HCT116 (cell line): ENCODE measurements at regions not wholly inside any gene's neighbourhood (a gene's known extent, or its start where the extent isn't known, plus 50 kb on each side); places are given as distances from the start of the nearest gene placed in this dataset.

Source experiments
- ATAC-seq: fragments of 200-7000 bp; cut with Tn5 transposase; 2 replicates; pipeline ENCODE4 v1.9.1; 2020; ENCODE audit warnings: mild to moderate bottlenecking, moderate library complexity
- BruUV-seq: library from RNA; stranded (reverse); fragments of 400-500 nt; replicated peaks from 2 replicates; lab custom pipeline; 2021; lab: Mats Ljungman, UMichigan
- CTCF ChIA-PET: fragments of 300-600 bp; sonication (Branson Sonifier 250); formaldehyde crosslinking; loops from one replicate; lab custom pipeline; 2021; ENCODE audit warnings: antibody characterized with exemption; lab: Charles Lee
- POLR2A ChIA-PET: fragments of 300-600, 350-600 bp; sonication (Branson Sonifier 250); formaldehyde crosslinking; loops from one replicate; lab custom pipeline; 2021; ENCODE audit warnings: antibody characterized with exemption; lab: Charles Lee
- RAD21 ChIA-PET, 2 experiments: fragments of 300-600 bp; sonication (Branson Sonifier 250); formaldehyde crosslinking; loops; one replicate each; lab custom pipeline; 2023; ENCODE audit warnings: low total read pairs in 2 of 2; ENCODE audit not compliant: uncharacterized antibody in 2 of 2, unreplicated experiment in 2 of 2, low non-redundant PET in 1 of 2; lab: Charles Lee
- DNase-seq: peaks from one replicate; pipeline ENCODE4 v3.0.0-alpha.2; 2010; ENCODE audit warnings: low read depth, low spot score
- H2AFZ ChIP-seq: fragments of 200-600 bp; shearing (Covaris generic), sonication (generic); 2 replicates; pipeline ENCODE4 v1.6.1; 2017; ENCODE audit warnings: low read depth, mixed run types, mixed read lengths, antibody characterized with exemption, low read length; ENCODE audit not compliant: poor library complexity, severe bottlenecking
- H3K27ac ChIP-seq: 2 replicates; pipeline ENCODE4 v1.5.1; 2012; ENCODE audit warnings: low read depth, low read length
- H3K27me3 ChIP-seq: fragments of 200-600 bp; sonication (generic); 2 replicates; pipeline ENCODE4 v1.6.1; 2016; ENCODE audit warnings: mixed run types, low read length, mixed read lengths; ENCODE audit not compliant: insufficient read depth
- H3K36me3 ChIP-seq, 2 experiments: fragments of 200-500 bp in 1 of 2; fragments of 200-600 bp in 1 of 2; sonication (Bioruptor generic) in 1 of 2; sonication (generic) in 1 of 2; 2 replicates each; pipeline versions ENCODE4 v1.5.1 to v1.6.1; 2014 to 2016; ENCODE audit warnings: low read length in 2 of 2, inconsistent platforms in 1 of 2, mixed read lengths in 1 of 2, mixed run types in 1 of 2; ENCODE audit not compliant: insufficient read depth in 2 of 2, control insufficient read depth in 1 of 2
- H3K4me1 ChIP-seq, 2 experiments: fragments of 200-600 bp in 1 of 2; sonication (generic) in 1 of 2; 2 replicates each; pipeline versions ENCODE4 v1.5.1 to v1.6.1; 2012 to 2017; ENCODE audit warnings: low read length in 2 of 2, inconsistent platforms in 1 of 2, mild to moderate bottlenecking in 1 of 2, mixed read lengths in 1 of 2, mixed run types in 1 of 2, moderate library complexity in 1 of 2; ENCODE audit not compliant: insufficient read depth in 2 of 2, control insufficient read depth in 1 of 2
- H3K4me2 ChIP-seq: fragments of 200-600 bp; sonication (generic); 2 replicates; pipeline ENCODE4 v1.6.1; 2017; ENCODE audit warnings: mixed run types, low read length, mixed read lengths
- H3K4me3 ChIP-seq, 2 experiments: fragments of 200-600 bp in 1 of 2; sonication (generic) in 1 of 2; replicated peaks in 1 of 2; 2 replicates each; pipeline ENCODE4 v1.5.1; 2011 to 2016; ENCODE audit warnings: low read length in 2 of 2, control low read depth in 1 of 2, low read depth in 1 of 2, mild to moderate bottlenecking in 1 of 2, mixed read lengths in 1 of 2, mixed run types in 1 of 2
- H3K79me2 ChIP-seq: fragments of 200-600 bp; sonication (generic); 2 replicates; pipeline ENCODE4 v1.6.1; 2017; ENCODE audit warnings: mild to moderate bottlenecking, mixed run types, low read length, moderate library complexity, mixed read lengths; ENCODE audit not compliant: insufficient read depth
- H3K9ac ChIP-seq: fragments of 200-600 bp; sonication (generic); 2 replicates; pipeline ENCODE4 v1.6.1; 2016; ENCODE audit warnings: low read length, mixed read lengths
- H3K9me2 ChIP-seq: fragments of 200-600 bp; sonication (generic), shearing (Covaris generic); 2 replicates; pipeline ENCODE4 v1.6.1; 2017; ENCODE audit warnings: mixed run types, mild to moderate bottlenecking, moderate library complexity; ENCODE audit not compliant: insufficient read depth
- H3K9me3 ChIP-seq, 2 experiments: fragments of 200-500 bp in 1 of 2; fragments of 200-600 bp in 1 of 2; sonication (Bioruptor generic) in 1 of 2; sonication (generic) in 1 of 2; 2 replicates each; pipeline ENCODE4 v1.6.1; 2014 to 2017; ENCODE audit warnings: low read length in 2 of 2, mixed read lengths in 2 of 2, inconsistent platforms in 1 of 2, low read depth in 1 of 2, mild to moderate bottlenecking in 1 of 2, mixed run types in 1 of 2, moderate library complexity in 1 of 2; ENCODE audit not compliant: control insufficient read depth in 1 of 2, insufficient read depth in 1 of 2
- H4K20me1 ChIP-seq: fragments of 200-600 bp; sonication (generic), shearing (Covaris generic); 2 replicates; pipeline ENCODE4 v1.6.1; 2017; ENCODE audit warnings: mixed run types, mild to moderate bottlenecking, moderate library complexity; ENCODE audit not compliant: insufficient read depth
- CBX3 ChIP-seq: IDR thresholded peaks from 2 replicates; pipeline ENCODE4 v1.6.1; 2012; ENCODE audit warnings: low read depth
- ELF1 ChIP-seq: IDR thresholded peaks from 2 replicates; pipeline ENCODE4 v1.6.1; 2012; ENCODE audit warnings: low read depth, borderline replicate concordance
- EZH2phosphoT487 ChIP-seq: fragments of 200-600 bp; IDR thresholded peaks from 2 replicates; pipeline ENCODE4 v1.6.1; 2018; ENCODE audit warnings: antibody characterized with exemption, borderline replicate concordance
- JUND ChIP-seq: IDR thresholded peaks from 2 replicates; pipeline ENCODE4 v1.6.1; 2012
- POLR2A ChIP-seq: IDR thresholded peaks from 2 replicates; pipeline ENCODE4 v1.7.0; 2011; ENCODE audit warnings: borderline replicate concordance; ENCODE audit not compliant: insufficient read depth, insufficient read length; ENCODE audit errors: extremely low read depth
- POLR2AphosphoS5 ChIP-seq: IDR thresholded peaks from 2 replicates; pipeline ENCODE4 v1.6.1; 2011; ENCODE audit warnings: mild to moderate bottlenecking, low read depth, low read length, moderate library complexity
- RAD21 ChIP-seq: IDR thresholded peaks from 2 replicates; pipeline ENCODE4 v1.6.1; 2012; ENCODE audit warnings: low read depth, mild to moderate bottlenecking
- SP1 ChIP-seq: IDR thresholded peaks from 2 replicates; pipeline ENCODE4 v1.6.1; 2012; ENCODE audit warnings: low read depth
- SRF ChIP-seq: IDR thresholded peaks from 2 replicates; pipeline ENCODE4 v1.6.1; 2012; ENCODE audit warnings: low read depth
- TCF7L2 ChIP-seq: IDR thresholded peaks from 2 replicates; pipeline ENCODE4 v1.7.0; 2011; ENCODE audit warnings: borderline replicate concordance, inconsistent platforms; ENCODE audit not compliant: insufficient read depth, insufficient read length; ENCODE audit errors: extremely low read depth
- YY1 ChIP-seq: IDR thresholded peaks from 2 replicates; pipeline ENCODE4 v1.6.1; 2011; ENCODE audit warnings: low read length, low read depth, moderate library complexity, mild to moderate bottlenecking; ENCODE audit not compliant: insufficient replicate concordance; ENCODE audit errors: extremely low read depth
- ZNF274 ChIP-seq: fragments of 200-500 bp; sonication (Bioruptor generic); IDR thresholded peaks from 2 replicates; pipeline ENCODE4 v1.6.1; 2014; ENCODE audit warnings: mild to moderate bottlenecking, low read depth, low read length, inconsistent platforms
- intact Hi-C: fragments of 100-400 bp; cut with micrococcal nuclease; formaldehyde crosslinking; loops from 2 replicates; pipeline ENCODE4 v1.10.0; 2022
- TF ChIP-seq, protein P1 (sequence below): IDR thresholded peaks from 2 replicates; pipeline ENCODE4 v1.6.1; 2011; ENCODE audit warnings: mild to moderate bottlenecking, low read length, moderate library complexity; ENCODE audit not compliant: insufficient replicate concordance; ENCODE audit errors: extremely low read depth
- TF ChIP-seq, protein P2 (sequence below): IDR thresholded peaks from 2 replicates; pipeline ENCODE4 v1.6.1; 2012

DNA sequence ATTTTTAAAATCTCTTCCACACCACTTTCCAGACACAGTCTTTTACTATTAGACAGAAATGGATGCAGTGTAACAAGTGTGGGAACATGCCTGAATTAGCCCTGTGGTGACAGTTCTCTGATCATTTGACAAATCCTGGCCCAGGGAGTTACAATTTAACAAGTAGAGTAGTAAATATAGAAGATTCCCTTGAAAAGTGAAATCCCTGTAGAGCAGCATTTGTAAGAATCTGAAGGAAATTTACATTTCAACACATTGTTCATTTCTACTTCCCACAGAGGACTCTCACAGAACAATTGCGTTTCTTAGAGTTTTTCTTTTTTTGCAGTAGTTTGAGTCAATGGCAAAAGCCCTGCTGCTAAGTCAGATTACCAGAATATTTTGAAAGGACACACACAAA, 458.3 kb upstream of the BRINP3 start:
- no peaks in the 10 kb centered on the region for H3K27me3 ChIP-seq
- RAD21 ChIA-PET = no interaction called here
- H3K9ac ChIP-seq = no peak overlapping the region
- no peaks in the 10 kb centered on the region for H3K36me3 ChIP-seq
- no peaks in the 10 kb centered on the region for H4K20me1 ChIP-seq
- no peak for ATAC-seq
- H3K4me1 ChIP-seq = no peaks in the 10 kb centered on the region
- no peak overlapping the region for H3K27ac ChIP-seq
- H3K9me3 ChIP-seq = no peaks in the 10 kb centered on the region
- no peak overlapping the region for H3K4me3 ChIP-seq
- intact Hi-C loops = no loop called here
- H2AFZ ChIP-seq = no peak overlapping the region
- CTCF ChIA-PET = no interaction called here
- no peak overlapping the region for H3K4me2 ChIP-seq
- H3K79me2 ChIP-seq = no peaks in the 10 kb centered on the region
- no peak for DNase-seq
- TF ChIP-seq POLR2AphosphoS5 (no peak), ZNF274 (no peak), SRF (no peak), JUND (no peak), POLR2A (no peak), RAD21 (no peak), YY1 (no peak), CBX3 (no peak), TCF7L2 (no peak), EZH2phosphoT487 (no peak), ELF1 (no peak), SP1 (no peak)
- TF ChIP-seq, protein P1, sequence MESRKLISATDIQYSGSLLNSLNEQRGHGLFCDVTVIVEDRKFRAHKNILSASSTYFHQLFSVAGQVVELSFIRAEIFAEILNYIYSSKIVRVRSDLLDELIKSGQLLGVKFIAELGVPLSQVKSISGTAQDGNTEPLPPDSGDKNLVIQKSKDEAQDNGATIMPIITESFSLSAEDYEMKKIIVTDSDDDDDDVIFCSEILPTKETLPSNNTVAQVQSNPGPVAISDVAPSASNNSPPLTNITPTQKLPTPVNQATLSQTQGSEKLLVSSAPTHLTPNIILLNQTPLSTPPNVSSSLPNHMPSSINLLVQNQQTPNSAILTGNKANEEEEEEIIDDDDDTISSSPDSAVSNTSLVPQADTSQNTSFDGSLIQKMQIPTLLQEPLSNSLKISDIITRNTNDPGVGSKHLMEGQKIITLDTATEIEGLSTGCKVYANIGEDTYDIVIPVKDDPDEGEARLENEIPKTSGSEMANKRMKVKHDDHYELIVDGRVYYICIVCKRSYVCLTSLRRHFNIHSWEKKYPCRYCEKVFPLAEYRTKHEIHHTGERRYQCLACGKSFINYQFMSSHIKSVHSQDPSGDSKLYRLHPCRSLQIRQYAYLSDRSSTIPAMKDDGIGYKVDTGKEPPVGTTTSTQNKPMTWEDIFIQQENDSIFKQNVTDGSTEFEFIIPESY = no peak
- TF ChIP-seq, protein P2, sequence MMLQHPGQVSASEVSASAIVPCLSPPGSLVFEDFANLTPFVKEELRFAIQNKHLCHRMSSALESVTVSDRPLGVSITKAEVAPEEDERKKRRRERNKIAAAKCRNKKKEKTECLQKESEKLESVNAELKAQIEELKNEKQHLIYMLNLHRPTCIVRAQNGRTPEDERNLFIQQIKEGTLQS = no peak
- POLR2A ChIA-PET = no interaction called here
- no peaks in the 10 kb centered on the region for H3K9me2 ChIP-seq
- BruUV-seq = no TSS peak
